ENCODE measurements at regions not wholly inside any gene's neighbourhood (a gene's known extent, or its start where the extent isn't known, plus 50 kb on each side); places are given as distances from the start of the nearest gene placed in this dataset.
"Not testable (repeated sequence)": the region's sequence is repeated elsewhere in the genome, so short reads cannot be mapped to it uniquely, and the experiment has no call there.

GRCh38 chr5:99775189-99775588, 760.0 kb upstream of the FAM174A start:
- DNase-seq = no peak
- no peaks in the 10 kb centered on the region for H3K36me3 ChIP-seq
- TF ChIP-seq, protein P1, sequence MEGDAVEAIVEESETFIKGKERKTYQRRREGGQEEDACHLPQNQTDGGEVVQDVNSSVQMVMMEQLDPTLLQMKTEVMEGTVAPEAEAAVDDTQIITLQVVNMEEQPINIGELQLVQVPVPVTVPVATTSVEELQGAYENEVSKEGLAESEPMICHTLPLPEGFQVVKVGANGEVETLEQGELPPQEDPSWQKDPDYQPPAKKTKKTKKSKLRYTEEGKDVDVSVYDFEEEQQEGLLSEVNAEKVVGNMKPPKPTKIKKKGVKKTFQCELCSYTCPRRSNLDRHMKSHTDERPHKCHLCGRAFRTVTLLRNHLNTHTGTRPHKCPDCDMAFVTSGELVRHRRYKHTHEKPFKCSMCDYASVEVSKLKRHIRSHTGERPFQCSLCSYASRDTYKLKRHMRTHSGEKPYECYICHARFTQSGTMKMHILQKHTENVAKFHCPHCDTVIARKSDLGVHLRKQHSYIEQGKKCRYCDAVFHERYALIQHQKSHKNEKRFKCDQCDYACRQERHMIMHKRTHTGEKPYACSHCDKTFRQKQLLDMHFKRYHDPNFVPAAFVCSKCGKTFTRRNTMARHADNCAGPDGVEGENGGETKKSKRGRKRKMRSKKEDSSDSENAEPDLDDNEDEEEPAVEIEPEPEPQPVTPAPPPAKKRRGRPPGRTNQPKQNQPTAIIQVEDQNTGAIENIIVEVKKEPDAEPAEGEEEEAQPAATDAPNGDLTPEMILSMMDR (IDR thresholded peaks at IDR 0.05) = no peak
- intact Hi-C loops (cut with DNase I) = no loop called here
- no peaks in the 10 kb centered on the region for H3K4me1 ChIP-seq
- ATAC-seq = no peak
- no peaks in the 10 kb centered on the region for H3K27me3 ChIP-seq
- H3K9me3 ChIP-seq = no peaks in the 10 kb centered on the region
- H3K4me3 ChIP-seq = no peak overlapping the region
- H3K27ac ChIP-seq = no peak overlapping the region

- no peaks in the 10 kb centered on the region for H3K9me3 ChIP-seq
- no peak overlapping the region for H3K27ac ChIP-seq
- H3K36me3 ChIP-seq = no peaks in the 10 kb centered on the region
- no peaks in the 10 kb centered on the region for H3K4me1 ChIP-seq
- intact Hi-C loops (cut with DNase I) = no loop called here
- TF ChIP-seq, protein P1 (IDR thresholded peaks at IDR 0.05) = no peak
- H3K27me3 ChIP-seq = no peaks in the 10 kb centered on the region
- DNase-seq = no peak
- no peak overlapping the region for H3K4me3 ChIP-seq
- no peak for ATAC-seq
Measured at GRCh38 chr5:99773290-99773689, 761.9 kb upstream of the FAM174A start.

DNA sequence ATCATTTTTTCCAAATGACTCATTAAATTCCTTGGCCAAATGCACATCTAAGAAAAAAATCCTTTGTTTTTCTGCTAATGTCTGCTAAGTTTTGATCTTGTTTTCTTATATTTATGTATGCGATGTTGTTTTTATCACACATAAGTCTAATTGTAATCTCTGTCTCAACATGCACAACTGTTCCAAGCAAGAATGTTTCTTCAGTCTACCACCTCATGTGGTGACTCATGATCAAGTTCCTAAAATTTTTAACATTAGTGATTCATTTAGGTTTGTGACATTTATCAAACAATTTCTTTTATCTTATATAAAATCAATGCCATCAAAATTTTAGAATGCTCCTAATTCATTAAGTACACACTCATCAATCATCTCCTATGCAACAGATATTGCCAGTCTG, 763.9 kb upstream of the FAM174A start:
- Histone ChIP-seq H3K4me1 (no peaks in the 10 kb centered on the region), H3K9me3 (no peaks in the 10 kb centered on the region), H3K36me3 (no peaks in the 10 kb centered on the region), H3K27me3 (no peaks in the 10 kb centered on the region), H3K27ac (no peak overlapping the region), H3K4me3 (no peak overlapping the region)
- TF ChIP-seq, protein P1 (IDR thresholded peaks at IDR 0.05) = no peak
- DNase-seq (no peak), ATAC-seq (no peak)
- intact Hi-C loops (cut with DNase I) = no loop called here

DNA sequence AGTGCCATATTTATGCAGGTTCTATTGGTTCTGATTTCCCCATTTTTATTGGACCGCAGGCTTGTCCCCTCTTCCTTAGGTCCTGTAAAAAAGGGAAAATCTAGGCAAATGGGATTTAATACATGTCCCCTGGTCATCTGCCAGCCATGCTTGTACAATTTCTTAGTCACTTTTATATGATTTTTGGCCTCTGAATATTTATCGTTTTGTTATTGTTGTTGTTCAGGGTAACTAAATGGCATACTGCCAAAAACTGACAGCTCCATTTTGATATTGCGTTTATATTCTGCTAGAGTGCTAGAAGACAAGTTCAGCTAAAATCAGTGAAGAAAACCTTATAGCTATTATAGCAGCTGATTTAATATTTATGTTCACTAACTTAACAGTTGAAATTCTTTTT, 770.2 kb upstream of the FAM174A start:
- intact Hi-C loops (cut with DNase I) = no loop called here
- Histone ChIP-seq H3K27me3 (no peaks in the 10 kb centered on the region), H3K36me3 (no peaks in the 10 kb centered on the region), H3K27ac (no peak overlapping the region), H3K9me3 (no peaks in the 10 kb centered on the region), H3K4me1 (no peaks in the 10 kb centered on the region), H3K4me3 (no peak overlapping the region)
- TF ChIP-seq, protein P1 (IDR thresholded peaks at IDR 0.05) = no peak
- DNase-seq = no peak
- ATAC-seq = no peak

DNA sequence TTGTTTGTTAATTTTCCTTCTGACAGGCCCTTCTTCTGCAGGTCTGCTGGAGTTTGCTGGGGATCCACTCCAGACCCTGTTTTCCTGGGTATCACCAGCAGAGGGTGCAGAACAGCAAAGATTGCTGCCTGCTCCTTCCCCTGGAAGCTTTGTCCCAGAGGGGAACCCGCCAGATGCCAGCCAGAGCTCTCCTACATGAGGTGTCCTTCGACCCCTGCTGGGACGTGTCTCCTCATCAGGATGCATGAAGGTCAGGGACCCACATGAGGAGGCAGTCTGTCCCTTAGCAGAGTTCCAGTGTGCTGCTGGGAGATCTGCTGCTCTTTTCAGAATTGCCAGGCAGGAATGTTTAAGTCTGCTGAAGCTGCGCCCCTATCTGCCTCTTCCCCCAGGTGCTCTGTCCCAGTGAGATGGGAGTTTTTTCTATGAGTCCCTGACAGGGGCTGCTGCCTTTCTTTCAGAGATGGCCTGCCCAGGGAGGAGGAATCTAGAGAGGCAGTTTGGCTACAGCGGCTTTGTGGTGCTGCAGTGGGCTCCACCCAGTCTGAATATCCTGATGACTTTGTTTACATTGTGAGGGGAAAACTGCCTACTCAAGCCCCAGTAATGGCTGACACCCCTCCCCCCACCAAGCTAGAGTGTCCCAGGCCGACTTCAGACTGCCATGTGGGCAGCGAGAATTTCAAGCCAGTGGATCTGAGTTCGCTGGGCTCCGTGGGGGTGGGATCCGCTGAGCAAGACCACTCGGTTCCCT, 772.0 kb upstream of the FAM174A start:
- Histone ChIP-seq H3K4me3 (no peak overlapping the region), H3K27ac (no peak overlapping the region), H3K36me3 (no peaks in the 10 kb centered on the region), H3K27me3 (no peaks in the 10 kb centered on the region), H3K4me1 (no peaks in the 10 kb centered on the region), H3K9me3 (no peaks in the 10 kb centered on the region)
- TF ChIP-seq, protein P1 (IDR thresholded peaks at IDR 0.05) = no peak
- ATAC-seq = no peak
- DNase-seq = no peak
- intact Hi-C loops (cut with DNase I) = no loop called here

- Histone ChIP-seq H3K36me3 (no peaks in the 10 kb centered on the region), H3K4me1 (no peaks in the 10 kb centered on the region), H3K27ac (no peak overlapping the region), H3K27me3 (no peaks in the 10 kb centered on the region), H3K4me3 (no peak overlapping the region), H3K9me3 (no peaks in the 10 kb centered on the region)
- no peak for DNase-seq
- intact Hi-C loops (cut with DNase I) = no loop called here
- TF ChIP-seq, protein P1 (IDR thresholded peaks at IDR 0.05) = no peak
- no peak for ATAC-seq
Measured at GRCh38 chr5:99747342-99747741, 787.8 kb upstream of the FAM174A start.

- H3K4me3 ChIP-seq; H3K27ac ChIP-seq; H3K36me3 ChIP-seq; ATAC-seq; intact Hi-C loops (cut with DNase I); H3K9me3 ChIP-seq; H3K4me1 ChIP-seq; DNase-seq; H3K27me3 ChIP-seq: not testable (repeated sequence)
Measured at GRCh38 chr5:99733146-99733545, 802.0 kb upstream of the FAM174A start.

- ATAC-seq = not testable (repeated sequence)
Measured at GRCh38 chr5:99730653-99731052, 801.8 kb upstream of the CHD1 start.

More at GRCh38 chr5:99730653-99731052, 801.8 kb upstream of the CHD1 start:
- DNase-seq; H3K4me3 ChIP-seq; H3K27me3 ChIP-seq; intact Hi-C loops (cut with DNase I); H3K36me3 ChIP-seq; H3K27ac ChIP-seq; H3K4me1 ChIP-seq; H3K9me3 ChIP-seq: not testable (repeated sequence)
